ENCODE measurements at regions not wholly inside any gene's neighbourhood (a gene's known extent, or its start where the extent isn't known, plus 50 kb on each side); places are given as distances from the start of the nearest gene placed in this dataset.

DNA sequence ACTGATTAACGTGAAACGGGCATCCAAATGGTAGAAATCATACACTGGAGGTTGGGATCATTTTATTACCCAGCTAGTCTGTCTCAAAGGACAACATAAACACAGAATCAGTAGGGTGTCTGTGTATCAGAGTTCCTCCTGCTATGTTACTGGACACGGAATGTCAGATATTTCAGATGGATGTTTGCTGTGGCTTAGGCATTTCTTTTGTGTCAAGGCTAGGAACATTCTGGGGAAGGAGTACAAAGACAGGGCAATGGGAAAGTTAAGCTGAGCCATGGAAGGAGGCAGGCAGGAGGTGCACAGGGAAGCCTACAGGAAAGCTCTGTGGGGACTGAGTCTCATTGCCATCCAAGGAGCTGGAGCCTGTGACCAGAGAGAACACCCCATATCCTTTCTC, 254.6 kb downstream of the C12orf75 start:
- DNase-seq (ENCODE audit: low read depth) = no peak

DNA sequence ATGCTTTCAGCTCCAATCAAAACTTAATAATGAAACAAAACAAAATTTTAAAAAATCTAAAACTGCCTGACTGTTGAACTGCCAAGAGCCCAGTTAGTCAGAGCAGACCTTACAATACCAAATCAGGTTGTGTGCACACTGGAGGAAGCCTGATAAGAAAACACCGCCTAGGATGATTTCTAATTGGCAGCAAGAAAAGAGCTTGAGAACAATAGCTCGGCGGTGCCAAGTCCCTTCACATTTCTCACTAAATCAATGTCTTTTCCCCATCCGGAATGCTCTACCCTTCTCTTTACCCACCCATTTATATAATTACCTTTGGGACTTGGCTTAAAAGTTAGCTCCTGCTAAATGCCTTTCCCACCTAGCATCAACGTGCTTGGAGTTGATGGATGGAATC, 256.7 kb downstream of the C12orf75 start:
- DNase-seq (ENCODE audit: low read depth) = no peak
- TF ChIP-seq, protein P1, sequence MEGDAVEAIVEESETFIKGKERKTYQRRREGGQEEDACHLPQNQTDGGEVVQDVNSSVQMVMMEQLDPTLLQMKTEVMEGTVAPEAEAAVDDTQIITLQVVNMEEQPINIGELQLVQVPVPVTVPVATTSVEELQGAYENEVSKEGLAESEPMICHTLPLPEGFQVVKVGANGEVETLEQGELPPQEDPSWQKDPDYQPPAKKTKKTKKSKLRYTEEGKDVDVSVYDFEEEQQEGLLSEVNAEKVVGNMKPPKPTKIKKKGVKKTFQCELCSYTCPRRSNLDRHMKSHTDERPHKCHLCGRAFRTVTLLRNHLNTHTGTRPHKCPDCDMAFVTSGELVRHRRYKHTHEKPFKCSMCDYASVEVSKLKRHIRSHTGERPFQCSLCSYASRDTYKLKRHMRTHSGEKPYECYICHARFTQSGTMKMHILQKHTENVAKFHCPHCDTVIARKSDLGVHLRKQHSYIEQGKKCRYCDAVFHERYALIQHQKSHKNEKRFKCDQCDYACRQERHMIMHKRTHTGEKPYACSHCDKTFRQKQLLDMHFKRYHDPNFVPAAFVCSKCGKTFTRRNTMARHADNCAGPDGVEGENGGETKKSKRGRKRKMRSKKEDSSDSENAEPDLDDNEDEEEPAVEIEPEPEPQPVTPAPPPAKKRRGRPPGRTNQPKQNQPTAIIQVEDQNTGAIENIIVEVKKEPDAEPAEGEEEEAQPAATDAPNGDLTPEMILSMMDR (IDR thresholded peaks at IDR 0.05; ENCODE audit: low read depth, low read length, missing control alignments) = no peak
- in situ Hi-C loops (cut with HindIII; ENCODE audit: low sequenced_read_pairs) = no loop called here
- no peak overlapping the region for H3K4me3 ChIP-seq (ENCODE audit: low read depth, low read length)

More for the DNA sequence above, 254.6 kb downstream of the C12orf75 start:
- H3K4me3 ChIP-seq (ENCODE audit: low read depth, low read length) = no peak overlapping the region
- TF ChIP-seq, protein P1 (IDR thresholded peaks at IDR 0.05; ENCODE audit: low read depth, low read length, missing control alignments) = no peak
- in situ Hi-C loops (cut with HindIII; ENCODE audit: low sequenced_read_pairs) = no loop called here

DNA sequence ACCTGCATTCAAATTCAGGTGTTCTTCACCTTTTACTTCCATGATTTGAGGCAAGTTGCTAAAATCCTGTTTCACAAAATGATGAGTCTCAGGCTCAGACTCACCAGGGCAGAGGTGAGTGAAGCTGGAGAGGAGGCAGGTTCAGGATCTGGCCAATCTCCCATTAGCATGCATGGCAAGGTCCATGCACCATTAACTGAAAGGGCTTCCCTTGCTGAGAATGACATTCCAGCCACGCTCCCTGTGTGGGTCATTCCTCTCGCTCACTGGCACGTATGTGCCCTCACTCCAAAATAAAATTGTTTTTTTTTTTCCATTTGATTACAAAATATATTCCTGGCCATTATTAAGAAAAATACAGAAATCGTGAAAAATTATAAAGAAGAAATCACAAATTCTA, 257.6 kb downstream of the C12orf75 start:
- TF ChIP-seq, protein P1 (IDR thresholded peaks at IDR 0.05; ENCODE audit: low read depth, low read length, missing control alignments) = no peak
- no peak for DNase-seq (ENCODE audit: low read depth)
- in situ Hi-C loops (cut with HindIII; ENCODE audit: low sequenced_read_pairs) = no loop called here
- H3K4me3 ChIP-seq (ENCODE audit: low read depth, low read length) = no peak overlapping the region

DNA sequence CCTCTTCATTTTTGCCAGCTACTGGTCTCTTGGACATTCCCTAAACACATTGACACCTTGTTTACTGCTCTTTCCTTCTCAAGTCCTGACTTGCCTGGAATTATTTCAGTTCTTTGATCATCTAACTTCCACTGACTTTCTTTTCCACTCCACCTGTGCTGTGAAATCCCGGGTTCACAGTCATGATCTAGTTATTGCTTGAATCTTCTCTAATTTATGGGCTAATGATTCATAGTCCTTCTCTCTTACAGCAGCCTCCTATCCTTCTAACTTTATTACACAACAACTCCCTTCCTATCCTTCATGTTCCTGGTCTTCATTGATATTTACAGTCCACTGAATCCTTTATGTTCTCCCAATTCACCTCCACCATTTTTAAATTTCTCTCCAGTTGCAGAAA, 260.1 kb downstream of the C12orf75 start:
- TF ChIP-seq, protein P1 (IDR thresholded peaks at IDR 0.05; ENCODE audit: low read depth, low read length, missing control alignments) = no peak
- in situ Hi-C loops (cut with HindIII; ENCODE audit: low sequenced_read_pairs) = no loop called here
- no peak for DNase-seq (ENCODE audit: low read depth)
- H3K4me3 ChIP-seq (ENCODE audit: low read depth, low read length) = no peak overlapping the region

DNA sequence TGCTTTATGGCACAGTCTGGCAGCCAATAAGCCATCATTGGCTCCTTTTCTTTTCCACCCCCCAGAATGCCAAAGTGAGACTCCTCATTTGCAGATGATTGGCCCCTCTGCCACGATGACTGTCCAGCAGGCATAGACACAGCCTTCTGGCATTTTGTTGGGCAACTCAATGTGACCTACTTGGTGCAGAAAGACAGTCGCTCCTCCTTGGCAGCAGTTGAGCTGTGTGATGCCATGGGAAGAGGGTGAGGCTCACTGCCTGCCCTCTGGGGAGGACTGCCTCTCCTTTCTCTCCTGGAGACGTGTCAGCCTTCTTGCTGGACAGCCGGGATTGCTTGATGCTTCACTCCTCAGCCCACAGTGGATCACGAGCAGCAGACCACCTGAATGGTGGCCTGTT, 264.9 kb downstream of the C12orf75 start:
- no peak overlapping the region for H3K4me3 ChIP-seq (ENCODE audit: low read depth, low read length)
- in situ Hi-C loops (cut with HindIII; ENCODE audit: low sequenced_read_pairs) = no loop called here
- no peak for DNase-seq (ENCODE audit: low read depth)
- TF ChIP-seq, protein P1 (IDR thresholded peaks at IDR 0.05; ENCODE audit: low read depth, low read length, missing control alignments) = no peak

DNA sequence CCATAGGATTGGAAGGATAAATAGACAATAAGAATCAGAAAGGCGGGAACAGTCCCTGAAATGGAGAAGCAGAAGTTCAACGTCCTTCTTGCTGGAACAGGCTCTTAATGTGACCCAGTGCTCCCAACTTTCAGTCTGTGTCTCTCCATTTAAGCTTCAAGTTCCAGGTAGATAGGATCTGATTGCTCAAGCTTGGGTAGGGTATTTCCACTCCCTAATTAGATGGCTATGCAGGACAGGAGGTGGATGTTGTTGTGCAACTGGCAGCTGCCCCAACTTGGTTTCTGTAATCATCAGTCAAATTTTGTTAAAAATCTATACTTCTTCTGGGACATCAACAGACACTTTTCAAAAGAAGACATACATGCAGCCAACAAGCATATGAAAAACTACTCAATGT, 266.2 kb downstream of the C12orf75 start:
- DNase-seq (ENCODE audit: low read depth) = no peak
- no peak overlapping the region for H3K4me3 ChIP-seq (ENCODE audit: low read depth, low read length)
- in situ Hi-C loops (cut with HindIII; ENCODE audit: low sequenced_read_pairs) = no loop called here
- TF ChIP-seq, protein P1 (IDR thresholded peaks at IDR 0.05; ENCODE audit: low read depth, low read length, missing control alignments) = no peak

DNA sequence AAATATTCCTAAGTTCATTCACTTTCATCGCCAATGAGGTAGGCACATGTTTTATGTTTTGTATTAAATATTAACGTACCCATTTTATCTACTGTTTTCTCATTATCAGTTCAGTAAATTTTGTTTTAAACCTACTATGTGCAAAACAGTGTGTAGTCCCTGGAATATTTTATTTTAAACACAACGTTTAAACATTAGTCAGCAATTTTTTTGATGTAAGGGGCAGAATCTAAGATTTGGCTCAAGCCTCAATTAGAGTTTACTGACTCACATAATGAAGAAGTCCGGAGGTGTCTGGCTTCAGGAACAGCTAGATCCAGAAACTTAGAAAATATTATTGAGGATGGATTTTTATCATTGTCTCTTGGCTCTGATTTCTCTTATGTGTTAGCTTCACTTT, 267.5 kb downstream of the C12orf75 start:
- H3K4me3 ChIP-seq (ENCODE audit: low read depth, low read length) = no peak overlapping the region
- no peak for DNase-seq (ENCODE audit: low read depth)
- in situ Hi-C loops (cut with HindIII; ENCODE audit: low sequenced_read_pairs) = no loop called here
- TF ChIP-seq, protein P1 (IDR thresholded peaks at IDR 0.05; ENCODE audit: low read depth, low read length, missing control alignments) = no peak
